GM23338 (cell line): ENCODE measurements at regions not wholly inside any gene's neighbourhood (a gene's known extent, or its start where the extent isn't known, plus 50 kb on each side); places are given as distances from the start of the nearest gene placed in this dataset.

Source experiments
- ATAC-seq: fragments of 200-7000 bp; cut with Tn5 transposase; 3 replicates; pipeline ENCODE4 v1.9.1; 2020
- DNase-seq: peaks from one replicate; pipeline ENCODE4 v3.0.0-alpha.2; 2015; ENCODE audit warnings: low spot score
- H2AFZ ChIP-seq: fragments of 200-600 bp; sonication (generic); 2 replicates; pipeline ENCODE4 v1.8.0; 2016; ENCODE audit warnings: antibody characterized with exemption, mild to moderate bottlenecking, moderate library complexity
- H3F3A ChIP-seq: fragments of 200-600 bp; sonication (generic); replicated peaks from 2 replicates; pipeline ENCODE4 v1.8.0; 2017; ENCODE audit warnings: antibody characterized with exemption, mixed run types, low read depth
- H3K27ac ChIP-seq: fragments of 200-600 bp; sonication (generic); 2 replicates; pipeline ENCODE4 v1.6.1; 2016; ENCODE audit warnings: low read depth
- H3K27me3 ChIP-seq: fragments of 200-600 bp; sonication (generic); 2 replicates; pipeline ENCODE4 v1.8.0; 2016; ENCODE audit warnings: mild to moderate bottlenecking, mixed run types, moderate library complexity; ENCODE audit not compliant: insufficient read depth
- H3K36me3 ChIP-seq: fragments of 200-600 bp; sonication (generic); 2 replicates; pipeline ENCODE4 v1.8.0; 2016; ENCODE audit warnings: mild to moderate bottlenecking; ENCODE audit not compliant: insufficient read depth
- H3K4me1 ChIP-seq: fragments of 200-600 bp; sonication (generic); 2 replicates; pipeline ENCODE4 v1.8.0; 2016; ENCODE audit warnings: mild to moderate bottlenecking, moderate library complexity; ENCODE audit not compliant: insufficient read depth
- H3K4me2 ChIP-seq: fragments of 200-600 bp; sonication (generic); 2 replicates; pipeline ENCODE4 v1.7.1; 2017; ENCODE audit warnings: mixed run types
- H3K4me3 ChIP-seq: fragments of 200-600 bp; sonication (generic); 2 replicates; pipeline ENCODE4 v1.6.1; 2016; ENCODE audit warnings: mixed run types
- H3K79me2 ChIP-seq: fragments of 200-600 bp; sonication (generic); replicated peaks from 2 replicates; pipeline ENCODE4 v1.8.0; 2017; ENCODE audit warnings: mild to moderate bottlenecking; ENCODE audit not compliant: insufficient read depth
- H3K9me2 ChIP-seq: fragments of 200-600 bp; sonication (generic); 2 replicates; pipeline ENCODE4 v1.8.0; 2017; ENCODE audit not compliant: insufficient read depth
- H4K20me1 ChIP-seq: fragments of 200-600 bp; sonication (generic); replicated peaks from 2 replicates; pipeline ENCODE4 v1.8.0; 2017; ENCODE audit warnings: mild to moderate bottlenecking; ENCODE audit not compliant: insufficient read depth
- H3K27ac Mint-ChIP-seq: 2 replicates; pipeline ENCODE4 v1.8.0; 2020; ENCODE audit warnings: inconsistent platforms, mild to moderate bottlenecking, moderate library complexity, mixed read lengths
- H3K27me3 Mint-ChIP-seq: 3 replicates; pipeline ENCODE4 v1.8.0; 2022; ENCODE audit warnings: low read depth, mild to moderate bottlenecking, moderate library complexity, mixed read lengths, inconsistent platforms; ENCODE audit not compliant: insufficient read depth, poor library complexity
- H3K36me3 Mint-ChIP-seq: 3 replicates; pipeline ENCODE4 v1.8.0; 2021; ENCODE audit warnings: low read depth, mild to moderate bottlenecking, inconsistent platforms, moderate library complexity, mixed read lengths
- H3K4me1 Mint-ChIP-seq: 3 replicates; pipeline ENCODE4 v1.8.0; 2020; ENCODE audit warnings: mild to moderate bottlenecking, inconsistent platforms, mixed read lengths
- H3K4me3 Mint-ChIP-seq: 3 replicates; pipeline ENCODE4 v1.8.0; 2021; ENCODE audit warnings: moderate library complexity, mild to moderate bottlenecking, inconsistent platforms, mixed read lengths
- H3K9me3 Mint-ChIP-seq: 3 replicates; pipeline ENCODE4 v1.8.0; 2020; ENCODE audit warnings: moderate library complexity, mild to moderate bottlenecking, inconsistent platforms, mixed read lengths
- CREB1 ChIP-seq: fragments of 250-450 bp; sonication (Bioruptor Pico); IDR thresholded peaks from 2 replicates; pipeline ENCODE4 v1.5.0; 2020; ENCODE audit warnings: low read depth, mild to moderate bottlenecking, moderate library complexity
- CTCF ChIP-seq, 2 experiments: fragments of 200-600 bp in 1 of 2; sonication (generic) in 1 of 2; conservative IDR thresholded peaks; 2 replicates each; pipeline versions ENCODE4 v1.5.1 to v1.6.1; 2016 to 2017; ENCODE audit warnings: antibody characterized with exemption in 2 of 2, low read depth in 2 of 2, mild to moderate bottlenecking in 2 of 2, moderate library complexity in 1 of 2
- ETS1 ChIP-seq: IDR thresholded peaks from 2 replicates; pipeline ENCODE4 v1.6.1; 2016; ENCODE audit warnings: antibody characterized with exemption
- EZH2 ChIP-seq: fragments of 200-600 bp; sonication (generic); IDR thresholded peaks from one replicate; pipeline ENCODE4 v1.8.0; 2017; ENCODE audit warnings: antibody characterized with exemption, mild to moderate bottlenecking, low read depth; ENCODE audit not compliant: unreplicated experiment
- EZH2phosphoT487 ChIP-seq: fragments of 200-600 bp; sonication (generic); IDR thresholded peaks from one replicate; pipeline ENCODE4 v1.8.1; 2018; ENCODE audit warnings: antibody characterized with exemption; ENCODE audit not compliant: unreplicated experiment
- NANOG ChIP-seq: IDR thresholded peaks from 2 replicates; pipeline ENCODE4 v1.6.1; 2016; ENCODE audit warnings: antibody characterized with exemption, borderline replicate concordance
- POLR2AphosphoS5 ChIP-seq: IDR thresholded peaks from 2 replicates; pipeline ENCODE4 v1.6.1; 2016; ENCODE audit warnings: antibody characterized with exemption, low read depth
- ZNF331 ChIP-seq: fragments of 250-450 bp; sonication (Bioruptor Pico); IDR thresholded peaks from 2 replicates; pipeline ENCODE4 v1.5.0; 2020; ENCODE audit warnings: low read depth, mild to moderate bottlenecking, moderate library complexity
- ZNF462 ChIP-seq: fragments of 250-450 bp; sonication (Bioruptor Pico); IDR thresholded peaks from 2 replicates; pipeline ENCODE4 v1.5.0; 2020; ENCODE audit warnings: mild to moderate bottlenecking, moderate library complexity

- Histone ChIP-seq H4K20me1 (no peaks in the 10 kb centered on the region), H3K79me2 (no peaks in the 10 kb centered on the region), H2AFZ (peak overlapping the region; percentile 67; the same call in 1 of the 2 replicates), H3K36me3 (no peaks in the 10 kb centered on the region), H3K4me3 (no peak overlapping the region), H3K4me1 (no peaks in the 10 kb centered on the region), H3K9me2 (no peaks in the 10 kb centered on the region), H3K4me2 (no peak overlapping the region), H3K27me3 (no peaks in the 10 kb centered on the region), H3K27ac (no peak overlapping the region), H3F3A (no peaks in the 10 kb centered on the region)
- Mint-ChIP-seq H3K36me3 (no peaks in the 10 kb centered on the region), H3K27ac (no peak overlapping the region), H3K4me3 (no peak overlapping the region), H3K4me1 (no peaks in the 10 kb centered on the region), H3K9me3 (no peaks in the 10 kb centered on the region), H3K27me3 (peaks cover 4% of the 10 kb centered on the region)
- TF ChIP-seq EZH2phosphoT487 (no peak), CREB1 (CRISPR knock-in tag) (no peak), ZNF331 (no peak), NANOG (no peak), POLR2AphosphoS5 (no peak)
- ATAC-seq, result no peak
- DNase-seq, result no peak
Measured at GRCh38 chr10:81109200-81109752, 571.6 kb downstream of the SH2D4B start.

GRCh38 chr10:81116201-81116600 is 578.5 kb downstream of the SH2D4B start:
- ATAC-seq, result no peak
- Mint-ChIP-seq H3K27ac (no peak overlapping the region), H3K9me3 (no peaks in the 10 kb centered on the region), H3K4me1 (no peaks in the 10 kb centered on the region), H3K36me3 (no peaks in the 10 kb centered on the region), H3K27me3 (no peaks in the 10 kb centered on the region), H3K4me3 (no peak overlapping the region)
- Histone ChIP-seq H3F3A (no peaks in the 10 kb centered on the region), H3K36me3 (no peaks in the 10 kb centered on the region), H3K27me3 (no peaks in the 10 kb centered on the region), H3K79me2 (no peaks in the 10 kb centered on the region), H3K4me1 (no peaks in the 10 kb centered on the region), H3K9me2 (no peaks in the 10 kb centered on the region), H3K27ac (no peak overlapping the region), H2AFZ (no peak overlapping the region), H4K20me1 (no peaks in the 10 kb centered on the region), H3K4me2 (no peak overlapping the region), H3K4me3 (no peak overlapping the region)
- DNase-seq, result no peak
- TF ChIP-seq CTCF (conservative IDR thresholded peaks at IDR 0.05; ENCODE audit: low read depth in 2 of 2) (no peak), ETS1 (no peak), EZH2phosphoT487 (no peak), ZNF462 (CRISPR knock-in tag) (no peak), POLR2AphosphoS5 (no peak), EZH2 (no peak)
